ENCODE measurements at regions not wholly inside any gene's neighbourhood (a gene's known extent, or its start where the extent isn't known, plus 50 kb on each side); places are given as distances from the start of the nearest gene placed in this dataset.
"Not testable (repeated sequence)": the region's sequence is repeated elsewhere in the genome, so short reads cannot be mapped to it uniquely, and the experiment has no call there.

GRCh38 chr13:109934520-109934919 lies 148.1 kb upstream of the IRS2 start:
- DNase-seq, result not testable (repeated sequence)

GRCh38 chr13:109933476-109933875 lies 147.1 kb upstream of the IRS2 start:
- no peak for DNase-seq

GRCh38 chr13:109924376-109924775 lies 138.0 kb upstream of the IRS2 start:
- no peak for DNase-seq

GRCh38 chr13:109922518-109922917 lies 136.1 kb upstream of the IRS2 start:
- no peak for DNase-seq

GRCh38 chr13:109919715-109920375 lies 133.5 kb upstream of the IRS2 start:
- DNase-seq, result no peak

GRCh38 chr13:109918179-109918711 lies 131.9 kb upstream of the IRS2 start:
- DNase-seq, result no peak

- DNase-seq, result no peak
Observed at GRCh38 chr13:109917422-109917821, 131.0 kb upstream of the IRS2 start.

- DNase-seq, result no peak
Observed at GRCh38 chr13:109913936-109914510, 127.6 kb upstream of the IRS2 start.

GRCh38 chr13:109913186-109913585 lies 126.8 kb upstream of the IRS2 start:
- no peak for DNase-seq

- DNase-seq, result no peak
Observed at GRCh38 chr13:109910194-109910593, 123.8 kb upstream of the IRS2 start.

- DNase-seq, result no peak
Observed at GRCh38 chr13:109906976-109907375, 120.6 kb upstream of the IRS2 start.

GRCh38 chr13:109904218-109904617 lies 117.8 kb upstream of the IRS2 start:
- no peak for DNase-seq

GRCh38 chr13:109900741-109901140 lies 114.4 kb upstream of the IRS2 start:
- DNase-seq, result no peak

GRCh38 chr13:109900320-109900719 lies 113.9 kb upstream of the IRS2 start:
- DNase-seq, result no peak

GRCh38 chr13:109899748-109900147 lies 113.4 kb upstream of the IRS2 start:
- no peak for DNase-seq

- DNase-seq, result no peak
Observed at GRCh38 chr13:109899316-109899715, 112.9 kb upstream of the IRS2 start.

GRCh38 chr13:109897988-109898624 lies 111.7 kb upstream of the IRS2 start:
- DNase-seq, result no peak

GRCh38 chr13:109892101-109892500 lies 105.7 kb upstream of the IRS2 start:
- DNase-seq, result no peak

GRCh38 chr13:109885235-109885634 lies 98.9 kb upstream of the IRS2 start:
- DNase-seq, result no peak

GRCh38 chr13:109884462-109884861 lies 98.1 kb upstream of the IRS2 start:
- no peak for DNase-seq

GRCh38 chr13:109883181-109884180 lies 97.1 kb upstream of the IRS2 start:
- no peak for DNase-seq

- DNase-seq, result no peak
Observed at GRCh38 chr13:109881961-109882558, 95.7 kb upstream of the IRS2 start.

- no peak for DNase-seq
Observed at GRCh38 chr13:109881347-109881725, 95.0 kb upstream of the IRS2 start.

Data from SIG-M5 (cell line).